Stomach (tissue), 4 donors: ENCODE measurements at regions not wholly inside any gene's neighbourhood (a gene's known extent, or its start where the extent isn't known, plus 50 kb on each side); places are given as distances from the start of the nearest gene placed in this dataset.

Experiments used
- EP300 ChIP-seq: sonication (generic); formaldehyde crosslinking; IDR thresholded peaks from one replicate; pipeline ENCODE4 v1.6.1; 2017; ENCODE audit warnings: antibody characterized with exemption
- TF ChIP-seq, protein P1 (sequence below), 7 experiments: fragments of 450-650 bp in 4 of 7; fragments of 200-600 bp in 3 of 7; sonication (generic) in 3 of 7; IDR thresholded peaks; one replicate each; pipeline ENCODE4 v1.5.1; 2016 to 2019; ENCODE audit warnings: antibody characterized with exemption in 7 of 7, control low read depth in 2 of 7, mild to moderate bottlenecking in 1 of 7

DNA sequence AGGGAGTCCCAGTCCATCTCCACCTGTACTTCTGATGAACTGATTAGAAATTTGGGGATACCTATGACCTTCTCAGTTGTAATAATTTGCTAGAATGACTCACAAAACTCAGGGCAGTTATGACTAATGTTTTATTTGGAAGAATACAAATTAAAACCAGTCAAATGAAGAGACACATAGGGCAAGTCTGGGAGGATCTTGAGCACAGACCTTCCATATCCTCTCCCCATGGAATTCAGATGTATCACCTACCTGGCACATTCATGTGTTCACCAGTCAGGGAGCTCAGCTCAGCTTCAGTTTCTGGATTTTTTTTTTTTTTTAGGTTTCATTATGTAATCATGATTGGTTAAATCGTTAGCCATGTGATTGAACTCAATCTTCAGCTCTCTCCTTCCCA lies 247.7 kb downstream of the VGLL3 start:
- TF ChIP-seq EP300 = no peak
- TF ChIP-seq, protein P1, sequence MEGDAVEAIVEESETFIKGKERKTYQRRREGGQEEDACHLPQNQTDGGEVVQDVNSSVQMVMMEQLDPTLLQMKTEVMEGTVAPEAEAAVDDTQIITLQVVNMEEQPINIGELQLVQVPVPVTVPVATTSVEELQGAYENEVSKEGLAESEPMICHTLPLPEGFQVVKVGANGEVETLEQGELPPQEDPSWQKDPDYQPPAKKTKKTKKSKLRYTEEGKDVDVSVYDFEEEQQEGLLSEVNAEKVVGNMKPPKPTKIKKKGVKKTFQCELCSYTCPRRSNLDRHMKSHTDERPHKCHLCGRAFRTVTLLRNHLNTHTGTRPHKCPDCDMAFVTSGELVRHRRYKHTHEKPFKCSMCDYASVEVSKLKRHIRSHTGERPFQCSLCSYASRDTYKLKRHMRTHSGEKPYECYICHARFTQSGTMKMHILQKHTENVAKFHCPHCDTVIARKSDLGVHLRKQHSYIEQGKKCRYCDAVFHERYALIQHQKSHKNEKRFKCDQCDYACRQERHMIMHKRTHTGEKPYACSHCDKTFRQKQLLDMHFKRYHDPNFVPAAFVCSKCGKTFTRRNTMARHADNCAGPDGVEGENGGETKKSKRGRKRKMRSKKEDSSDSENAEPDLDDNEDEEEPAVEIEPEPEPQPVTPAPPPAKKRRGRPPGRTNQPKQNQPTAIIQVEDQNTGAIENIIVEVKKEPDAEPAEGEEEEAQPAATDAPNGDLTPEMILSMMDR (IDR thresholded peaks at IDR 0.05) = no peak
